Activated CD4-positive, alpha-beta T cell treated with anti-CD3 and anti-CD28 coated beads for 24 hours (primary cell): ENCODE measurements at regions not wholly inside any gene's neighbourhood (a gene's known extent, or its start where the extent isn't known, plus 50 kb on each side); places are given as distances from the start of the nearest gene placed in this dataset.
"Not testable (repeated sequence)": the region's sequence is repeated elsewhere in the genome, so short reads cannot be mapped to it uniquely, and the experiment has no call there.

ENCODE experiments used
- DNase-seq, 2 donors: peaks; one replicate each; pipeline ENCODE4 v3.0.0-alpha.2; 2020; ENCODE audit warnings: low read depth in 2 of 2

DNA sequence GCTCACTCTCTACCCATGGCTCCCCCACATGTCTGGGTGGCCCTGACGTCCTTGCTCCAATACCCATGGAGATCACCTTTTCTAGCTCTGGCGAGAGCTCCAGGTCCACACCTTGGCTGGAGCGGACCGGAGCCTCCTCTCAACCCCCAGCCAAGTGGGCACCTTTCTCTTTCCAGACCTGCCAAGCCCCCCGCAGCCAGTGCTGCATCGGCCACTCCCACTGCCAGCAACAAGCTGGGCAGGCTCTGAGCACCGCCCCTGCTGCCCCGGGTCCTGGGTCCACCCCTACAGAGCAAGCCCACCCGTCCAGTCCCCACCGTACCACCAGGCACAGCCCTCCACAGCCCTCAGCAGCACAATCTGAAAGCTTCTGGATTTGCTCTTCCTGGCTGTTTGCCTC, 98.2 kb upstream of the C14orf180 start:
- no peak for DNase-seq

DNA sequence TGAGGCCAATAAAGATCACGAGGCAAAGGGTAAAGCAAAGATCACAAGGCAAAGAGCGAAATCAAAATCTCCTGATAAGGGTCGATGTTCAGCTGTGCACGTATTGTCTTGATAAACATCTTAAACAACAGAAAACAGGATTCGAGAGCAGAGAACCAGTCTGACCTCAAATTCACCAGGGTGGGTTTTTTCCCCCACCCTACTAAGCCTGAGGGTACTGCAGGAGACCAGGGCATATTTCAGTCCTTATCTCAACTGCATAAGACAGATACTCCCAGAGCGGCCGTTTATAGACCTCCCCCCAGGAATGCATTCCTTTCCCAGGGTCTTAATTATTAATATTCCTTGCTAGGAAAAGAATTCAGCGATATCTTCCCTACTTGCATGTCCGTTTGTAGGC, 97.5 kb upstream of the C14orf180 start:
- not testable (repeated sequence) for DNase-seq

DNA sequence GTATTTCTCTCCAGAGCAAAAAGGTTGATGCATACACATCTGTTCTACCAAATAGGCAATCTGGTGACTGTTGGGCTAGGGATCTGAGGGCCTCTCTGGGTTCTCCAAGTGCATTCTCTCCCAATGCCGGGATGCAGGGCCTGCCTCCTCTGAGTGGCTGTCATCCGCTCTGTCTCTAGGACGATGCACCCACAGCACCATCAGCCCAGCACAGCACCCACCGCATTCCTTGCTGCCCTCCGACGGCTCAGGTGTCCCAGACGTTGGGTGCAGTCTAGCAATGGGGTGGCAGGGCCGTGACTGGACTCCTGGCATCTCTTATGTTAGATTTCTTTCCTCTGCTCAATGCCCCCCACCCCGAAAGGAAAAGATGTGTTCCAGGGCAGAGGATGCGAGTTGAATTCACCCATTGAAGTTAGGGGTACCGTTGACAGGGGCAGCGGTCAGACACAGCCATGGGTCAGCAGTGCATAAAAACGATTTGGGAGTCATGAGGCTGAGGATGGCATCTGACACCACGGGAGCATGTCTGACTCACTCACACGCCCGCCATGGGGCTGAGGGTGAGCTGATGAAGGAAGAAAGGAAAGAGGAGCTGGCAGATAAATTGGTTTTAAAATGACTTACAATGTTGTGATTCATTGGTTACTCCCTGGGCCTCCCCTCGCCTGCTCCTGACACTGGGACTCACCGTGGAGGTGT, 93.2 kb upstream of the C14orf180 start:
- DNase-seq = no peak

DNA sequence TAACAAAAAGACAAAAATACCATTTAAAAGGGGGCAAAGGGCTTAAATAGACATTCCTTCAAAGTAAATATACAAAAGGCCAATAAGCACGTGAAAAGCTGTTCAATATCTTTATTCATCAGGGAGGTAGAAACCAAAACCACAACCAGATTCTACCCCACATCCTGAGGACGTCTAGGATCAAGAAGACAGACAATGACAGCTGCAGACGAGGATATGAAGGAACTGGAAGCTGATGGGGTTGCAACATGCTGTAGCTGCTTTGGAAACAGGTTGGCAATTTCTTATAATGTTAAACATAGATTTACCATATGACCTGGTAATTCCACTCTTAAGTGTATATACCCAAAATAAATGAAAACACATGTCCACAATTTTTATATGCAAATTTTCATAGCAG, 85.1 kb upstream of the C14orf180 start:
- DNase-seq = no peak

DNA sequence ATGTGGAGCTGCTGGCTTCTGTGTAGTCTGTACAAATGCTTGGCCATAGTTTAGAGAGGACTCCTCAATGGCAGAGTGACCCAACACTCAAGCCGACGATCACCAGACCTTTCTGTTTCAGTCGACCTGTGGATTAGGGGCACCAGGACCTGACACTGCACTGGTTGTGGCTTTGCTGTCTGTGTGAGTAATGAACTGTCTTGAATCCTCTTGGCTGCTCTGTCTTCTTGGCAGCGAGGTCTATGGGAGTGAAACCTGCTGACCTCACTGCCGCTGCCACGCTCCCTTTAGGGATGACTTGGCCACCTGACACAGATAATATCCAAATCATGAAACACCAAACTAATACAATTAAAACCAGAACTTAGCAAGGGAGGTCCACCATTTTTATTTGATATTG, 83.5 kb upstream of the C14orf180 start:
- DNase-seq = no peak

DNA sequence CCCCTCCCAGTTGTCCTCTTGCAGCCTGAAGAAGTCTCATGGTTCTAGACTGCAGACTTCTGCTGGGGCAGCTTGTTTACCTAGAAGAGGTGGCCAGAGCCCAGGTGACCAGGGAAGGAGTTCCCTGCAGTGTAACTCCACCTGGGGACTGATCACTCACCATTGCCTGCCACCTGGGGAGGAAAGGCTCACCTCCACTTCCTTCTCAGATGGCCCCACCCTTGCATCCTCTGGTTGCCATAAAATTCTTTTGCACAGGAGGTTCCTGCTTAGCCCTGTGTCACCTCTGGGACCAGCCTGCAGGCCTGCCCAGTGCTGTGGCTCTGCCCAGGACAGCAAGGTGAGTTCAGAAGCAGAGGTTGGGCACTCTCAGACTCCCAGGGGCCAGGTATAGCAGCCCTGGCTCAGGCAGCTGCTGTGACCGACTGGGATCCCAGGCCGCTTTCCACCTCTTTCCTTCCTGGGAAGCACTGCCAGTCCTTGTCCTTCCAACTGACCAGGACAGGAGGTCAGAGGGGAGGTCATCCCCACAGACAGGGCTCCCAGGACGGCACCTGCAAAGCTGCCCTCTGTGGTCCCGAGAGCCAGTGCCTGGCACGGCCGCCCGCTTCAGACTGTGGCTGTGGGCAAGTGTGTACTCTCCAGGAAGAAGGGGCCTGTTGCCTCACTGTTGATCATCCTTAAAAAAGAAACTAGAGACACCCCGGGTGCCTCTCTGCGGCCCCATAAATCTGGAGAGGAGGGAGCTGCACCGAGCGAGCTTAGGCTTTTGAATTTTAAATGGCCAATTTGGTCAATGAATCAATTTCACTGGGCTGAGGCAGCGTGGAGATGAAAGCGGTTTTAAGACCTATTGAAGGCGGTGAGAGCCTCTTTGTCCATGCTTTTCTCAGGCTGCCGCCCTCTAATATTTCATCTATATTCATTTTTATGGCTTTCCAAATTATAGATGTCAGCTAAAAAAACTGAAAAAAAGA, 79.5 kb upstream of the C14orf180 start:
- DNase-seq = no peak

DNA sequence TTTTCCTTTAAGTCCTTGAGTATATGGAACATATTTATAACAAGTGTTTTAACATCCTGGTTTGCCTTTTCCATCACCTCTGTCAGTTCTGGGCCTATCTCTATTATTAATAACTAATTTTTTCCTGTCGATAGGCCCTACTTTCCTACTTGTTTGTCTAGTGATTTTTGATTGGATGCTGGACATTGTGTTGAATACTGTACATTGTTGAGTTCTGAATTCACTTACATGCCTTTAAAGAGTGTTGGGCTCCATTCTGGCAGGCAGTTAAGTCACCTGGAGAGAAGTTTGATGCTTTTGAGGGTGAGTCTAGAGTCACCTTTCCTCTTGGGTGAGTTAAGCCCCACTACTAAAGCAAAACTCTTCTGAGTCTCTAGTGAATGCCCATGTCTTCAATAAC, 77.5 kb upstream of the C14orf180 start:
- no peak for DNase-seq

DNA sequence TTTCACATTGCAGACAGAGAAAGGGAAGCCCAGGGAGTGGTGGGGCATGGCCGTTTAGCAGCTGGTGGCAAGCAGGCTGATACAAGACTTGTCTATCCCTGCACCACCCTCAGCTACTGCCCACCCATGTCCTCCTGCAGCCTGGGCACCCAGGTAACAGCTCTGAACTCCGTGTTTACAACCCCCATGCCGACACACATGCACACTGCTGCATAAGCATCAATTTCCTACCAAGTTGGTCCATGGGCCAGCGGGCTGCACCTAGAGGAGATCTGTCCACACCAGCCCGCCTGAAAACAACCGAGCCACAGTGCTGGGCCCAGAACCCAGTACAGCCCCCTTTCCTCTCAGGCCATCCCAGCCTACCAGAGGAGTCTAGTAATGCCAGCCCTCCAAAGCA, 75.9 kb upstream of the C14orf180 start:
- DNase-seq = no peak

DNA sequence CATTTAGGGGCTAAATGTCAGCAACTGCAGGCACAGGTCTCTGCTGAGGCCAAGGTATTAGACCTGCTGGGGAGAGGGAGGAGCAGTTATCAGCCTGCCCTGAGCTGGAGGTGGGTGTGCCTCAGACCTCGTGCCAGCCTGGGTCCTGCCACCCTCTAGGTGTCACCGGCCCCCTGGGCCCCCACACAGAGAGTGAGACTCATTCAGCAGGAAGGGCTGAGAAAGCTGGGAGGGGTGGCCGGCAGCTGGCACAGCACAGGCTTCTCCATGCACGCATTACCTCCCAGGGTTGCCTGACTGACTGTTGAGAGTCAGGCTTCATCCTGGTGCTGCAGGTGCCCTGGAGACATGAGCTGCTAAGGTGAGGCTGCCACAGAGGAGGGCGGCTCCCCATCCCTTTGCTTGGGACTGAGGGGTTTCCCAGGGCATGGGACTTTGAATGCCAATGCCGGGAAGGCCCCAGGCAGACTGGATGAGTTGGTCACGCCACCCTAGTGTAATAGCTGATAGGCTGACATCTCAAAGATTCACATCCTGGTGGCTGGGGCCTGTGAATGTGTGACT, 75.3 kb upstream of the C14orf180 start:
- no peak for DNase-seq

DNA sequence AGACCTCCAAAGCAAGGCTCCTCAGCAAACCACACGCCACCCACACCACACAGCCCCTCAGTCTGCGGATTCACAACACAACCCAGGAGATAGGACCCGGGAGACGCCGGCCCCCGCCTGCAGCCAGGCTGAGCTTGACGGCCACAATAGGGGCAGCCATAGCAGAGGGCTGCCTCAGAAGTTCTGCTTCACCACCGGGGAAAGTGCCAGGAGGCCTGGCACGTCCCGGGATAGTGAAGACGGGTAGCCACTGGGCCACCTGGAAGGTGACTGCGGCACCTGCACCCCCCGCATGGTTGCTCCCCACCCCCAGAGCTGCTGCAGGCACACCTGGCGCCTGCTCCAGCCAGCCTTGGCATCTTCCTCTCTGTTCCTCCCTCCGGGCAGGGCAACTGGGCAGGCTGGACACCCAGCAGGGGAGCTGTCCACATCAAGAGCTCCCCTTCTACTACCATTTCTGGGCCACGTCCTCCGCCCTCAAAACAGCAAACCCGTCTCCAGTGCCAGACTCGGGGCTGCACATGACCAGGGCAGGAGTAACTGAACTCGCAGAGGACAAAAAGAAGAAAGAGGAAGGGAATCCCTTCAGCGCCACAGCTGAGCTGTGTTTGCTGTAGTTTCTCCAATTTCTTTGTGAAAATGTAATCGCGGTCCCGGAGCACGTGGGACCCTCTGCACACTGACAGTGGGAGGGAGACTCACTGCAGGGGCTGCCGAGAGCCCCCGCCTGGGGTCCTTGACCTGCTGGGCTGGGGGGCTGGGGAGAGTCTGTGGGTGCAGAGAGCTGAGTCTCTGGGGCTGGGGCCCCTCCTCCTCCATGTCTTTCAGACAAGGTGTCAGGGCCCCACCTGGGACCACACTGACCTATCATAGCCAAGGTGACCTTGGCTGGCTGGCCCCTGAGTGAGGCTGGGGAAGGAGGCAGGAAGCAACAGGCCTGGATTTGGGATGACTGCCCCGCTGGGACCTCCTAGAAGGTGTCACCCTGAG, 74.2 kb upstream of the C14orf180 start:
- DNase-seq = no peak

DNA sequence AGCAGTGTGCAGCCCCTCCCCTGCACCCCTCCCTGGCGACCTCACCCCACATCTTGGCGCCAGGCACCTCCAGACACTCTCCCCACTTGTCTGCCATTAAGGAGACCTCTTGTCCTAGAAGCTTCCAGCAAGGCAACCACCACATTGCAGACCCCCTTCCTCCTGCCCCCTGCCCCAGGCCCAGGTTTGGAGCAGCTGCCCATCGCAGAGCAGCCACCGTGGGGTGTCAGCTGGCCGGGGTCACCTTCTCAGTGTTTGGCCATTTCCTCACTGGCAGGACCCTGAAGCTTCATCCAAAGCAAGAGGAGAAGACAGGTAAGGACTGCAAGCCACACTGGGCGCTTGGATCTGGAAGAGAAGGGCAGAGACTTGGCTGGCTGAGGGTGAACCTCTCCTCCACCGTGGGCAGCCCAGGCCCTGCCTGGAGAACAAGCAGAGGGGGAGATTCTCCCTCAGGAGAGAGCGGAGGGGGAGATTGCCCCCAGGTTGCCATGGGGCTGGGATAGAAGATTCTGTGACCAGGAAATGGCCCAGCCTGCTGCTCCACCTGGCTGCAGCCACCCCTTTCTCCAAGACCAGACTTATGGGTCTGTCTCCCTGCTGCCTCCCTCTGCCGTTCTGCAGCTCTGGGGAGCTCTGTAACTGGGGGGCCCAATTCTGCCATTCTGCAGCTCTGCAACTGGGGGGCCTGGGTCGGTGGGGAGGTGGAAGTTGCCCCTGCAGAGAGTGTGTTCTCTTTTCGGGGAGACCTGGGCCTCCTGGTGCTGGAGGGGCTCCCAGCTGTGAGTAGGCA, 72.9 kb upstream of the C14orf180 start:
- no peak for DNase-seq

DNA sequence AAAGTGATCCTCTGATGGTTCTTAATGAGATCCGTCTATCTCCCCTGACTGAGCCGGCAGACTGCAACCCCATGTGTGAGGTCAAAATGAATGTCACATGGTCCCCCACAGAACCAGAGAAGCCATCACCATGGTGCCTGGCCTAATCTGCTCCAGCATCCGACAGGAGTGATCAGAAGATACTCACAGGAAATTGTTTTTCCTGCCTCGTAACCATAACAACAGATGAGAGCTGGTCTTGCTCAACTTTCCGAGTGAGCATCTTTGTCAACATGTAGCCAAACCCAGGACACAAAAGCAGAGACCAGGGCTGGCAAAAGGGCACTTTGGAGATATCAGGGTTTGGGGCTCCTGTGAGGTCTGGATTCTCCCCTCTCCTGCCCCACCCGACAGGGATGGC, 72.1 kb upstream of the C14orf180 start:
- no peak for DNase-seq

DNA sequence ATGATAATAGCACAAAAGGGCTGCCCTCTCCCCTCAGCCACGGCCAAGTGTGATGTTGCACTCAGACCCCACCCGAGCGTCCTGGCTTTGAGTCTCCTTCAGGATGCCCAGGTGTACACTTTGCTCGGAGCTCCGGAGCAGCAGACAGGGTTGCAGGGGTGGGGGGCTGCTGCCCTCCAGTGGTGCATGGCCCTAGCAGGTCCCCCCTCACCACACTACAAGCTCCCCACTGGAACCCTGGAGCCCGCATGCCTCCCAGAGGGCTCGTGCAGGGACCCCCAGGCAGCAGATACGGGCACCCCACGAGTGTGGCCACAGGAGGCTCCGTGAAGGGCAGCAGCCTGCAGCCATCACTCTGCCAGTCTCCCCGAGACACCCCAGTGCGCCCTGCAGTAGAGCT, 69.9 kb upstream of the C14orf180 start:
- DNase-seq = no peak

DNA sequence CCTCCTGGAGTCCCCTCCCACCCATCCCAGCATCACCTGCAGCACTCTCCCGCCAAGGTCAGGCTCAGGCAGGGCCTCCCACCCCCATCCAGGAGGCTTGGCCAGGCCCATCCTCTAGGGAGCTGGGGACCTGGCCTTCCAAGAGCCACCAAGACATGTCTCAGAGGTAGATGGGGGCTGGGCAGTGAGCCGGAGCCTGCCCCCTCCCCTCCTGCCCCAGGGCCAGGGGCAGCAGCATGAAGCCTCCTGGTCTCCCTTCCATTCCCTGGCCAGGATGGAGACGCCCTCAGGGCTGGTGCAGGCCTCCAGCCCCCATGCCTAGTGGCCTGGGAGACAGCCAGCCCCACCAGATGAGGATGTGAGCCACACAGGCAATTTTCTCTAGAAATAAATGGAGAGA, 69.3 kb upstream of the C14orf180 start:
- no peak for DNase-seq

DNA sequence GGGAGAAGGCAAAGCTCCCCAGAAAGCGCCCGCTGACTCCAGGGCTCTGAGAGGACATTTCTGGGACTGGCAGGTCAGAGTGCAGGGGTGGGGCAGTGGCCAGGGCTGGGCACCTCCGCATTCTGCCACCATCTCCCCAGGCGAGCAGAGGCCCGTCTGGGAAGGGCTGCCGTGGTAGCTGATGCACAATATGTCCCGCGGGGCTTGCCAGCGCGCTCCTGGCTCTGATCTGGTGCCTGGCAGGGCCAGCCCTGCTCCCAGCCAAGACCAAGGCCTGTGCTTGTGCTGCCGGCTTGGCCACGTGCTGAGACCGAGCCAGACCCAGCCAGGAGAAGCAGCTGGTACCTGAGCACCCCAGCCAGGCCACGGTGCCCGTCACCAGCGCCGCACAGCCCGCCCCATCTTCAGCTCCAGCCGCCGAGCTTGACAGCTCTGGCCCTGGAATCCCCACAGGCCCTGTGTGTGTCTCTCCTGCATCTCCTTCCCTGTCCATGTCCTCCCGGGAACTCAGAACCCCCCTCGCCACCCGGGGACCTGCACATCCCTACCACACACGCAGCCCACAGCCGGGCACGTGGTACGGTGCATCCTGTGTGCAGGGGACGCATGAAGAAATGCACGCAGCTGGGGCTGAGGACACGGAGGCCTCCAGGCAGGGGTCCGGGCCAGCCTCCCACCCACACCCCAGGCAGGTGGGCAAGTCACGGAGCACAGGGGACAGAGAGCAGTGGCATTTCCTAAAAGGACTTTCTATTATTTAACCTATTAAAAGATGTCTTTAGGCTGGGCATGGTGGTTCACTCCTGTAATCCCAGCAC, 68.6 kb upstream of the C14orf180 start:
- no peak for DNase-seq

DNA sequence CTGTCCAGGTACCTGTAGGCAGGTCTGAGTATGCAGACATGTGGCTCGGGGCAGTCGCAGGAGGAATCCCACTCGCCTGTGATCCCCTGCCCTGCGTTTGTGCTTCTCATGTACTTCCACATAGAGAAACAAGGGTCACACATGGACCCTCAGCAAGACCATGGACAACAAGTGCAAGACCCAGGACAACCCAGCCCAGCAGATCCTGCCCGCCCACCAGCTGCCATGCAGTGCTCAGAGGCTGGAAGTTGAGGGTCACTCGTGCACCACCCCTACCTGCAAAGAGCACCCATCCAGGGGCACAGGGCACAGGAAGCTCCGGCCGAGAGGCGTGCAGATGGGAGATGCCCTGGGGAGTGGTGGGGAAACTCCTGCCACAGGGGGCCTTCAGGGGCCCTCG, 67.5 kb upstream of the C14orf180 start:
- no peak for DNase-seq

DNA sequence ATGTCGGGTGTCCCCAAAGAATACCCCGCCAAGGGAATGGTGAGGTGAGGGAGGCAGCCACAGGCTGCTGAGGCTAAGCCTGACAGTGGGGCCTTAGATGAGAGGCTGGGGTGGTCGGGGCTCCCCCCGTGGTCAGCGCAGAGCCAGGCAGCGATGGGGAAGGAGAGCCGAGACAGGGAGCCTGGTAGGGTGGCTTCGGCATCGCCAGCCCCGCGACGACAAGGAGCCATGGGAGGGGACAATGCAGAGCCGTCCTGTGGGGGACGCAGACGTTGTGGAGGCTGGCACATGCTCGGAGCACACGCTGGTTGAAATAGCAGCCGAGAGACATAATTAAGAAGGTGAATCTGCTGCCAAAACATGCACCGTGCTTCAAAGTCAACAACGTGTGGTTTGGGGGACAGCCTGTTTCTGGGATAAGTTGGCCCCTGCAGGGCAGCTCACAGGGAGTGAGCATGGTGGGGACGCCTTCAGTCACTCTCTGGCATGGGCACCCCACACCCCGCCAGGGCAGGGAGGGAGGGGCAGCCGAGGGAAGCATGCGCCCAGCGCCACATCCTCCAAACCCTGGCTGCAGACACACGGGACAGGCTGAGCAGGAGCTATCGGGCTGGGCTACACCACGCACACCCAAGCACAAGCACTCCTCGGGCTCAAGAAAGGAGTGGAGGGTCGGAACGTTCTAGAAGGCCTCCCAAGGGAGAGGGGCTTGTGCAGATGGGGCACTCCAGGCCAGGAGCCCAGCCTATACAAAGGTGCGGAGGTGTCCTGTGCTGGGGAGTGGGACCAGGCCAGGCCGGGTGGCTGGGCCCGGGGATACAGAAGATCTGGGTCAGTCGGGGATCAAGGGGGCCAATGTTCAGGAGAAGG, 66.6 kb upstream of the C14orf180 start:
- DNase-seq = no peak

DNA sequence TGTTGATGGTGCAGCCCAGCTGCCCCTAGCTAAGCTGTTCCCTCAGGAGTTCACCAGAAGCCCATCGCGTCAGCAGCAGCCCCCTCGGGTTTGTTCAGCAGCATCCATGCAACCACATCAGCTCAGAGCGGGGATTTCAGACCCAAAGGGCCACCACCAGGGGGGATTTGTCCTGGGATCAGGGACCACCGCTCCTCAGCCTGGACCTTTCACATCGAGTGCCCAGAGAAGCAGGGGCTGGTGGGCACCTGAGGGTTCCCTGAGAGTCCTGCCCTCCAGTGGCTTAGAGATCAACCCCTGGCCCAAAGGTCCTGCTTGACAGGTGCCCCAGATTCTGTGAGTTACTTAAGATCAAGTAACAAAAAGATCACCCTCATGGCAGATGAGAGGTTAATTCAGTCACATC, 65.9 kb upstream of the C14orf180 start:
- no peak for DNase-seq
